Skeletal muscle cell (primary cell): ENCODE measurements at regions not wholly inside any gene's neighbourhood (a gene's known extent, or its start where the extent isn't known, plus 50 kb on each side); places are given as distances from the start of the nearest gene placed in this dataset.
"Not testable (repeated sequence)": the region's sequence is repeated elsewhere in the genome, so short reads cannot be mapped to it uniquely, and the experiment has no call there.

Source experiments
- DNase-seq: peaks from one replicate; pipeline ENCODE4 v3.0.0-alpha.2; 2010; ENCODE audit warnings: low read depth
- H3K4me3 ChIP-seq: 2 replicates; pipeline ENCODE4 v1.5.1; 2011; ENCODE audit warnings: low read depth, mild to moderate bottlenecking, control low read depth, low read length, moderate library complexity

- no peak for DNase-seq
- no peak overlapping the region for H3K4me3 ChIP-seq
These were observed 204.6 kb upstream of the APCDD1 start for GRCh38 chr18:10249801-10250200.

GRCh38 chr18:10252494-10252893 lies 201.9 kb upstream of the APCDD1 start:
- H3K4me3 ChIP-seq = no peak overlapping the region
- DNase-seq = no peak

GRCh38 chr18:10252952-10253705 lies 201.3 kb upstream of the APCDD1 start:
- no peak overlapping the region for H3K4me3 ChIP-seq
- no peak for DNase-seq

GRCh38 chr18:10256276-10256675 lies 198.2 kb upstream of the APCDD1 start:
- DNase-seq, H3K4me3 ChIP-seq: not testable (repeated sequence)

- DNase-seq = no peak
- H3K4me3 ChIP-seq = no peak overlapping the region
These were observed 195.5 kb upstream of the APCDD1 start for GRCh38 chr18:10258836-10259474.

- H3K4me3 ChIP-seq = no peak overlapping the region
- DNase-seq = peak; percentile 15
These were observed 194.5 kb upstream of the APCDD1 start for GRCh38 chr18:10259901-10260300.

- DNase-seq = no peak
- no peak overlapping the region for H3K4me3 ChIP-seq
These were observed 192.8 kb upstream of the APCDD1 start for GRCh38 chr18:10261344-10262276.

GRCh38 chr18:10262566-10262965 lies 191.9 kb upstream of the APCDD1 start:
- no peak overlapping the region for H3K4me3 ChIP-seq

GRCh38 chr18:10264260-10264659 lies 190.2 kb upstream of the APCDD1 start:
- no peak for DNase-seq
- H3K4me3 ChIP-seq = no peak overlapping the region

More at GRCh38 chr18:10262566-10262965, 191.9 kb upstream of the APCDD1 start:
- DNase-seq = no peak

GRCh38 chr18:10265560-10266333 lies 188.7 kb upstream of the APCDD1 start:
- H3K4me3 ChIP-seq = no peak overlapping the region
- DNase-seq = no peak

GRCh38 chr18:10266334-10266590 lies 188.2 kb upstream of the APCDD1 start:
- no peak overlapping the region for H3K4me3 ChIP-seq
- no peak for DNase-seq

GRCh38 chr18:10269261-10269660 lies 185.2 kb upstream of the APCDD1 start:
- H3K4me3 ChIP-seq = no peak overlapping the region

GRCh38 chr18:10270151-10270571 lies 184.3 kb upstream of the APCDD1 start:
- H3K4me3 ChIP-seq = no peak overlapping the region
- DNase-seq = no peak

More at GRCh38 chr18:10269261-10269660, 185.2 kb upstream of the APCDD1 start:
- no peak for DNase-seq

GRCh38 chr18:10271481-10271880 lies 183.0 kb upstream of the APCDD1 start:
- H3K4me3 ChIP-seq = no peak overlapping the region
- DNase-seq = no peak

- DNase-seq = no peak
- no peak overlapping the region for H3K4me3 ChIP-seq
These were observed 180.1 kb upstream of the APCDD1 start for GRCh38 chr18:10274301-10274700.

GRCh38 chr18:10275486-10275885 lies 178.9 kb upstream of the APCDD1 start:
- no peak overlapping the region for H3K4me3 ChIP-seq
- no peak for DNase-seq

GRCh38 chr18:10278265-10278664 lies 176.2 kb upstream of the APCDD1 start:
- no peak overlapping the region for H3K4me3 ChIP-seq
- DNase-seq = no peak

GRCh38 chr18:10279471-10279870 lies 175.0 kb upstream of the APCDD1 start:
- no peak overlapping the region for H3K4me3 ChIP-seq
- no peak for DNase-seq

GRCh38 chr18:10279905-10280644 lies 174.4 kb upstream of the APCDD1 start:
- no peak overlapping the region for H3K4me3 ChIP-seq
- no peak for DNase-seq
